HEK293 (cell line): ENCODE measurements at regions not wholly inside any gene's neighbourhood (a gene's known extent, or its start where the extent isn't known, plus 50 kb on each side); places are given as distances from the start of the nearest gene placed in this dataset.

ENCODE experiments used
- CTCF ChIA-PET: fragments of 350-600 bp; formaldehyde crosslinking; extraction: SDS; loops from one replicate; lab custom pipeline; 2021; ENCODE audit warnings: antibody characterized with exemption; lab: Yijun Ruan, JAX
- POLR2A ChIA-PET: fragments of 300-600 bp; formaldehyde crosslinking; extraction: SDS; loops from one replicate; lab custom pipeline; 2020; ENCODE audit warnings: antibody characterized with exemption, inconsistent platforms; lab: Yijun Ruan, JAX
- H3K27ac ChIP-seq: fragments of 200-500 bp; sonication (Bioruptor generic); 2 replicates; pipeline ENCODE4 v1.5.1; 2014; ENCODE audit warnings: low read depth, low read length, control low read depth, inconsistent platforms; ENCODE audit errors: extremely low read depth
- H3K36me3 ChIP-seq, 2 experiments: fragments of 200-500 bp in 1 of 2; sonication (Bioruptor generic) in 1 of 2; 1 replicate in 1 of 2; 2 replicates in 1 of 2; pipeline ENCODE4 v1.5.1; 2014 to 2017; ENCODE audit warnings: inconsistent platforms in 2 of 2, low read length in 2 of 2; ENCODE audit not compliant: control insufficient read depth in 2 of 2, insufficient read depth in 1 of 2
- H3K4me1 ChIP-seq: fragments of 200-500 bp; sonication (Bioruptor generic); 2 replicates; pipeline ENCODE4 v1.5.1; 2014; ENCODE audit warnings: mild to moderate bottlenecking, low read length, inconsistent platforms; ENCODE audit not compliant: control insufficient read depth, insufficient read depth
- H3K4me3 ChIP-seq: 2 replicates; pipeline ENCODE4 v1.5.1; 2011; ENCODE audit warnings: low read depth, mild to moderate bottlenecking, control low read depth, low read length, moderate library complexity
- H3K9me3 ChIP-seq: fragments of 200-500 bp; sonication (Bioruptor generic); 2 replicates; pipeline ENCODE4 v1.5.1; 2014; ENCODE audit warnings: low read depth, low read length, inconsistent platforms; ENCODE audit not compliant: control insufficient read depth, insufficient read depth
- HIC1 ChIP-seq: fragments of 450-650 bp; formaldehyde crosslinking; IDR thresholded peaks from 2 replicates; pipeline ENCODE4 v1.5.1; 2016; ENCODE audit warnings: missing biosample characterization, missing genetic modification characterization
- KLF1 ChIP-seq: fragments of 450-650 bp; formaldehyde crosslinking; IDR thresholded peaks from 2 replicates; pipeline ENCODE4 v1.5.1; 2016; ENCODE audit warnings: missing biosample characterization, missing genetic modification characterization
- PBX3 ChIP-seq: sonication (generic); formaldehyde crosslinking; IDR thresholded peaks from 2 replicates; pipeline ENCODE4 v1.8.1; 2022; ENCODE audit warnings: mild to moderate bottlenecking, moderate library complexity, missing genetic modification reagents
- TSHZ1 ChIP-seq: fragments of 450-650 bp; formaldehyde crosslinking; IDR thresholded peaks from 2 replicates; pipeline ENCODE4 v1.5.1; 2016; ENCODE audit warnings: missing biosample characterization, missing genetic modification characterization, borderline replicate concordance
- ZIC2 ChIP-seq: fragments of 450-650 bp; formaldehyde crosslinking; IDR thresholded peaks from 2 replicates; pipeline ENCODE4 v1.5.1; 2016; ENCODE audit warnings: missing biosample characterization, missing genetic modification characterization
- ZNF146 ChIP-seq: fragments of 450-650 bp; formaldehyde crosslinking; IDR thresholded peaks from 2 replicates; pipeline ENCODE4 v1.5.1; 2016; ENCODE audit warnings: missing biosample characterization, missing genetic modification characterization
- ZNF169 ChIP-seq: fragments of 450-650 bp; formaldehyde crosslinking; IDR thresholded peaks from 2 replicates; pipeline ENCODE4 v1.5.1; 2016; ENCODE audit warnings: missing biosample characterization, missing genetic modification characterization
- ZNF174 ChIP-seq: fragments of 450-650 bp; formaldehyde crosslinking; IDR thresholded peaks from 2 replicates; pipeline ENCODE4 v1.5.0; 2017; ENCODE audit warnings: missing biosample characterization, mild to moderate bottlenecking, missing genetic modification characterization
- ZNF175 ChIP-seq: fragments of 450-650 bp; formaldehyde crosslinking; IDR thresholded peaks from 2 replicates; pipeline ENCODE4 v1.5.1; 2016; ENCODE audit warnings: missing biosample characterization, missing genetic modification characterization
- ZNF202 ChIP-seq: fragments of 450-650 bp; formaldehyde crosslinking; IDR thresholded peaks from 2 replicates; pipeline ENCODE4 v1.5.1; 2016; ENCODE audit warnings: missing biosample characterization, missing genetic modification characterization, borderline replicate concordance
- ZNF394 ChIP-seq: fragments of 450-650 bp; formaldehyde crosslinking; IDR thresholded peaks from 2 replicates; pipeline ENCODE4 v1.5.1; 2016; ENCODE audit warnings: missing biosample characterization, missing genetic modification characterization, mild to moderate bottlenecking, moderate library complexity, borderline replicate concordance
- ZNF423 ChIP-seq: fragments of 450-650 bp; formaldehyde crosslinking; IDR thresholded peaks from 2 replicates; pipeline ENCODE4 v1.5.1; 2016; ENCODE audit warnings: missing biosample characterization, missing genetic modification characterization
- ZNF426 ChIP-seq: fragments of 450-650 bp; formaldehyde crosslinking; IDR thresholded peaks from 2 replicates; pipeline ENCODE4 v1.5.1; 2017; ENCODE audit warnings: missing biosample characterization, missing genetic modification characterization, mild to moderate bottlenecking, inconsistent platforms, moderate library complexity
- ZNF449 ChIP-seq: fragments of 450-650 bp; formaldehyde crosslinking; IDR thresholded peaks from 2 replicates; pipeline ENCODE4 v1.5.1; 2017; ENCODE audit warnings: missing biosample characterization, mild to moderate bottlenecking, missing genetic modification characterization, moderate library complexity
- ZNF558 ChIP-seq: fragments of 450-650 bp; formaldehyde crosslinking; IDR thresholded peaks from 2 replicates; pipeline ENCODE4 v1.5.1; 2016; ENCODE audit warnings: missing biosample characterization, missing genetic modification characterization
- ZNF704 ChIP-seq: fragments of 450-650 bp; formaldehyde crosslinking; IDR thresholded peaks from 2 replicates; pipeline ENCODE4 v1.5.1; 2016; ENCODE audit warnings: missing biosample characterization, missing genetic modification characterization
- ZNF76 ChIP-seq: fragments of 450-650 bp; formaldehyde crosslinking; IDR thresholded peaks from 2 replicates; pipeline ENCODE4; 2016; ENCODE audit warnings: low read depth, missing biosample characterization, missing genetic modification characterization, borderline replicate concordance
- ZNF768 ChIP-seq: fragments of 450-650 bp; formaldehyde crosslinking; IDR thresholded peaks from 2 replicates; pipeline ENCODE4 v1.5.1; 2018; ENCODE audit warnings: missing biosample characterization, mild to moderate bottlenecking, missing genetic modification characterization
- ZSCAN16 ChIP-seq: fragments of 450-650 bp; formaldehyde crosslinking; IDR thresholded peaks from 2 replicates; pipeline ENCODE4 v1.5.1; 2016; ENCODE audit warnings: missing biosample characterization, missing genetic modification characterization
- ZSCAN30 ChIP-seq: fragments of 450-650 bp; IDR thresholded peaks from 2 replicates; pipeline ENCODE4 v1.5.1; 2018; ENCODE audit warnings: missing biosample characterization, mild to moderate bottlenecking, missing genetic modification characterization, moderate library complexity
- ZXDB ChIP-seq: fragments of 450-650 bp; formaldehyde crosslinking; IDR thresholded peaks from 2 replicates; pipeline ENCODE4 v1.5.1; 2016; ENCODE audit warnings: missing biosample characterization, missing genetic modification characterization

GRCh38 chr10:78910886-78911285 lies 157.9 kb upstream of the ZMIZ1 start:
- H3K36me3 ChIP-seq = no peaks in the 10 kb centered on the region
- CTCF ChIA-PET = no interaction called here
- H3K9me3 ChIP-seq = no peaks in the 10 kb centered on the region
- POLR2A ChIA-PET = no interaction called here
- TF ChIP-seq ZNF76 (tag by site-specific recombination) = no peak
- no peak for TF ChIP-seq ZSCAN30 (tag by site-specific recombination)
- TF ChIP-seq ZNF558 (tag by site-specific recombination) = no peak
- TF ChIP-seq ZNF175 (tag by site-specific recombination) = no peak
- no peak for TF ChIP-seq ZNF423 (tag by site-specific recombination)
- no peak for TF ChIP-seq KLF1
- no peak for TF ChIP-seq ZNF169 (tag by site-specific recombination)
- TF ChIP-seq ZIC2 = no peak
- no peak for TF ChIP-seq ZNF704 (tag by site-specific recombination)
- no peak for TF ChIP-seq ZXDB (tag by site-specific recombination)
- TF ChIP-seq ZNF426 (tag by site-specific recombination) = no peak
- H3K4me1 ChIP-seq = no peaks in the 10 kb centered on the region
- no peak overlapping the region for H3K4me3 ChIP-seq
- H3K27ac ChIP-seq = no peak overlapping the region

- H3K4me3 ChIP-seq = no peak overlapping the region
- CTCF ChIA-PET = no interaction called here
- H3K9me3 ChIP-seq = no peaks in the 10 kb centered on the region
- H3K36me3 ChIP-seq = no peaks in the 10 kb centered on the region
- POLR2A ChIA-PET = no interaction called here
- H3K27ac ChIP-seq = no peak overlapping the region
- TF ChIP-seq ZNF768 (tag by site-specific recombination) = no peak
- no peak for TF ChIP-seq PBX3 (CRISPR knock-in tag)
- TF ChIP-seq ZNF202 = no peak
- no peak for TF ChIP-seq ZNF449 (tag by site-specific recombination)
- no peak for TF ChIP-seq ZSCAN16 (tag by site-specific recombination)
- TF ChIP-seq ZNF174 (tag by site-specific recombination) = no peak
- no peak for TF ChIP-seq HIC1 (tag by site-specific recombination)
- TF ChIP-seq ZNF146 (tag by site-specific recombination) = no peak
- TF ChIP-seq TSHZ1 (tag by site-specific recombination) = no peak
- TF ChIP-seq ZNF394 (tag by site-specific recombination) = no peak
- H3K4me1 ChIP-seq = no peaks in the 10 kb centered on the region
These were observed 157.0 kb upstream of the ZMIZ1 start for GRCh38 chr10:78911533-78912340.
